ENCODE measurements at regions not wholly inside any gene's neighbourhood (a gene's known extent, or its start where the extent isn't known, plus 50 kb on each side); places are given as distances from the start of the nearest gene placed in this dataset.

- TF ChIP-seq CTCF (IDR thresholded peaks at IDR 0.05) (no peak), POLR2A (IDR thresholded peaks at IDR 0.05) (no peak)
Observed at GRCh38 chr7:124426621-124427020, 339.0 kb downstream of the GPR37 start.
